ENCODE measurements at regions not wholly inside any gene's neighbourhood (a gene's known extent, or its start where the extent isn't known, plus 50 kb on each side); places are given as distances from the start of the nearest gene placed in this dataset.

- no peak for TF ChIP-seq CTCF (IDR thresholded peaks at IDR 0.05; ENCODE audit: borderline replicate concordance, extremely low read depth, low read length, poor library complexity, severe bottlenecking)
- TF ChIP-seq EZH2 (IDR thresholded peaks at IDR 0.05; ENCODE audit: borderline replicate concordance, low read depth, low read length, severe bottlenecking), result no peak
Observed at GRCh38 chr6:169937389-169938261, 186.2 kb downstream of the ERMARD start.

All from DND-41 (cell line).